ENCODE measurements at regions not wholly inside any gene's neighbourhood (a gene's known extent, or its start where the extent isn't known, plus 50 kb on each side); places are given as distances from the start of the nearest gene placed in this dataset.

DNA sequence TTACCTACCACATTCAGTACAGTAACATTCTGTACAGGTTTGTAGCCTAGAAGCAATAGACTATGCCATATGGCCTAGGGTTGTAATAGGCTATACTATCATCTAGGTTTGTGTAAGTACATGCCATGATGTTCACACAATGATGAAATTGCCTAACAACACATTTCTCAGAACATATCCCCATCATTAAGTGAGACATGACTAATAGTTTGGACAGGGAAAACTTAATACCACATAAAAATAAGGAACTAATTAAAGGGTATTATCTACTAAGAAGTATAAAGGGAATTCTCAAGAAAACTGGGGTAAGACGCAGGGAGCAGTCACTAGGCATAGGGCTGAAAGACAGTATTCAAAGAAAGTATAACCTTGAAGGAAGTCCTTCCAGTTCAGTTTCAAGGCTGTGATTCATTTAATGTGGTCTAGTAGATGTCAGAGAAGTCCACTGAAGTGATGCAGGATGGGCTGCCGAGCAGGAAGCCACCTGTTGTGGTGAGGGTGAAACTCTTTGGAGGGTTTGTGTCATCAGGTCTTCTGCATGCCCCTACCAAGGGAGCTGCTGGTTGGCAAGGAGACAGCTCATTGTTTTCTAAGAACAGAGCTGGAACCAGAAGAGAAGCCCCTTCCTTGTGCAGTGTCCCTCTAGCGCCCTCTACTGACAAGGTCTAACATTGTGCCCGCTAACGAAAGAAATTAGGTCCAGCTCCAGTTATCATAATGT is 122.9 kb downstream of the OLFM4 start:
- TF ChIP-seq, protein P1, sequence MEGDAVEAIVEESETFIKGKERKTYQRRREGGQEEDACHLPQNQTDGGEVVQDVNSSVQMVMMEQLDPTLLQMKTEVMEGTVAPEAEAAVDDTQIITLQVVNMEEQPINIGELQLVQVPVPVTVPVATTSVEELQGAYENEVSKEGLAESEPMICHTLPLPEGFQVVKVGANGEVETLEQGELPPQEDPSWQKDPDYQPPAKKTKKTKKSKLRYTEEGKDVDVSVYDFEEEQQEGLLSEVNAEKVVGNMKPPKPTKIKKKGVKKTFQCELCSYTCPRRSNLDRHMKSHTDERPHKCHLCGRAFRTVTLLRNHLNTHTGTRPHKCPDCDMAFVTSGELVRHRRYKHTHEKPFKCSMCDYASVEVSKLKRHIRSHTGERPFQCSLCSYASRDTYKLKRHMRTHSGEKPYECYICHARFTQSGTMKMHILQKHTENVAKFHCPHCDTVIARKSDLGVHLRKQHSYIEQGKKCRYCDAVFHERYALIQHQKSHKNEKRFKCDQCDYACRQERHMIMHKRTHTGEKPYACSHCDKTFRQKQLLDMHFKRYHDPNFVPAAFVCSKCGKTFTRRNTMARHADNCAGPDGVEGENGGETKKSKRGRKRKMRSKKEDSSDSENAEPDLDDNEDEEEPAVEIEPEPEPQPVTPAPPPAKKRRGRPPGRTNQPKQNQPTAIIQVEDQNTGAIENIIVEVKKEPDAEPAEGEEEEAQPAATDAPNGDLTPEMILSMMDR (IDR thresholded peaks at IDR 0.05; ENCODE audit: extremely low read depth in 1 of 2, insufficient read depth in 1 of 2, low read depth in 1 of 2, low read length in 2 of 2): peak; percentile 32 to 60
- TF ChIP-seq EZH2 (IDR thresholded peaks at IDR 0.05; ENCODE audit: borderline replicate concordance, low read depth, low read length, severe bottlenecking) (no peak), POLR2A (IDR thresholded peaks at IDR 0.05; ENCODE audit: low read depth, low read length) (no peak), MAX (IDR thresholded peaks at IDR 0.05; ENCODE audit: insufficient read depth, insufficient read length) (no peak)
